NCI-H2029 (cell line): ENCODE measurements at regions not wholly inside any gene's neighbourhood (a gene's known extent, or its start where the extent isn't known, plus 50 kb on each side); places are given as distances from the start of the nearest gene placed in this dataset.

Source experiments
- DNase-seq: peaks from one replicate; lab custom pipeline; 2025; lab: John Stamatoyannopoulos, UW

DNA sequence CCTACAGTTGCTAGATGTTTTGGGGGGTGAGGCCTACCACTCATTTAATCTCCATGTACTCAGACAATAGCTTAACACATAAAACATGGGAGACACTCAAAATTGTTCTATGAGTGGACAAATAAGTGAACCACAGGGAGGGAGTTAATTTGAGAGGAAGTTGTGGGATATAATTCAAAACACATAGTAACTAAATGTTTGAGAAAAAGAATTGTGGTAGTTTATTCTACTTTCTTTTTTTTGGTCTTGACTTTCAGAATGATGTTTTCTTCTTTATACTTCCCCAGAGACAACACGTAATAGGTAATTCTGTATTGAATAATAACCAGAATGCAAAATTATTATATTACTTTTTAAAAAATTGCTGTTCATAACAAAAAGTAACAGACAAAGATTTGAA, 453.8 kb downstream of the RFPL4B start:
- no peak for DNase-seq

DNA sequence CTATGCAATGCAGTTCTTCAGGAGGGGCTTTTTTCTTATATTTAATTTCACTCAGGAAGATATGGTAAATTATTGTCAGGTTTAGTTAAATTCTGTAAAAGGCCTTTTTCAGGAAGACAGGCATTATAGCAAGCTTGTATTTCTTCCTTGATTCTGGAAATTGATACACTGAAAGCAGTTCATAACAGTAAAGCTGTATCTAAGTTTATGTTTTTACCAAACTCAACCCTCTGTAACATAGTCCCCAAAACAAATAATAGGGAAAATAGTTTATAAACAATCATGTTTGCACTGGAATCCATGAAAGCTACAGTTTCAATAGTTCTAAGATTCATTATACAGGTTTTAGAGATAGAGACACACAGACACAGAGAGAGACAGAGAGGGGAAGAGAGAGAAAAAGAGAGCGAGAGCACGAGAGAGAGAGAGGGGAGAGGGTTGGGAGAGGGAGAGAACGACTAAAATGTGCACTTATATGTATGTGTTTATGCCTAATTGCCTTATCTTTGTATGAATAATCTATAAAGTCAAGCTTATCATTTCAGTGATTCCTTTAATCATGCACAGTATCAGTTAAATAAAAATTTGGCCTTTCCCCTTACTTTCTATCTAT, 454.4 kb downstream of the RFPL4B start:
- DNase-seq, result no peak

- no peak for DNase-seq
These were observed 455.0 kb downstream of the RFPL4B start for GRCh38 chr6:112802144-112802543.

GRCh38 chr6:112804638-112805330, 457.7 kb downstream of the RFPL4B start:
- DNase-seq, result no peak

GRCh38 chr6:112806163-112806865, 459.2 kb downstream of the RFPL4B start:
- no peak for DNase-seq

DNA sequence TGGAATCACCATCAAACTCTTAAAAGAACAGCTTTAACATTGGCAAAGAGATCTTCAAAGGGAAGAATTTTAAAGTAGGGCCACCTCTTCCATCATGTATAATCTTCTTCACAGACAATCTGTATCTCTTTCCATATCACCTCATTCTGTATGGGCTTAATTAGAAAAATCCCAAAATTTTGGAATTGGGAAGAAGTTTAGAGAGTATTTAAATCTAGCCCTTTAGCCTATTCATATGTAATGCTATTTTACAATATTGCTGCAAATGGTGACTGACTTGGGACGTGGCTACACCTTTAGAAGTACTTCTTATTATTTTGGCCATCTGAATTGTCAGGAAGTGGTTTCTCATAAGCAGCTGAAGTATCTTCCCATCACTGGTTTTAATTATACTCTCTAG, 474.3 kb downstream of the RFPL4B start:
- no peak for DNase-seq

- no peak for DNase-seq
These were observed 475.6 kb downstream of the RFPL4B start for GRCh38 chr6:112822769-112823168.

DNA sequence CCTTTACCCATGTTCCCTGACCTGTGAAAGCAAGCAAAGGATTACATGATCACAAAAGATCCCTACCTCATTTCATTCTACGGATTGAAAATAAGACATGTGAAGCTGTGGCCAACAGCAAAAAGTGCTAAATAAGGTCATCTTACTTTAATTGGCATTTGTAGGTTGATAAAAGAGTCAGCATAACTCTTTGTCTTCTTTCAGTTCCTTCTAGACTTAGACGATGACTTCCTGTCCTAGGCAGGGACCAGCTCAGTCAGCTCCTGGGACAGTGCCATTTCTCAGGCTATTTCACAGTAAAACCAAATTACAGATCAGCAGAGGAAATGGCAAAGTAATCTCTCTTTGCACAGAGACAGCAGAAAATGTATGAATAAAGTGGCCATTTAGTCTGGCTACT, 480.7 kb downstream of the RFPL4B start:
- no peak for DNase-seq

GRCh38 chr6:112831022-112831421, 483.9 kb downstream of the RFPL4B start:
- no peak for DNase-seq

GRCh38 chr6:112833581-112834131, 486.5 kb downstream of the RFPL4B start:
- DNase-seq, result peak; percentile 53

- DNase-seq, result no peak
These were observed 487.9 kb downstream of the RFPL4B start for GRCh38 chr6:112835078-112835477.

- no peak for DNase-seq
These were observed 492.4 kb downstream of the RFPL4B start for GRCh38 chr6:112839525-112839961.

DNA sequence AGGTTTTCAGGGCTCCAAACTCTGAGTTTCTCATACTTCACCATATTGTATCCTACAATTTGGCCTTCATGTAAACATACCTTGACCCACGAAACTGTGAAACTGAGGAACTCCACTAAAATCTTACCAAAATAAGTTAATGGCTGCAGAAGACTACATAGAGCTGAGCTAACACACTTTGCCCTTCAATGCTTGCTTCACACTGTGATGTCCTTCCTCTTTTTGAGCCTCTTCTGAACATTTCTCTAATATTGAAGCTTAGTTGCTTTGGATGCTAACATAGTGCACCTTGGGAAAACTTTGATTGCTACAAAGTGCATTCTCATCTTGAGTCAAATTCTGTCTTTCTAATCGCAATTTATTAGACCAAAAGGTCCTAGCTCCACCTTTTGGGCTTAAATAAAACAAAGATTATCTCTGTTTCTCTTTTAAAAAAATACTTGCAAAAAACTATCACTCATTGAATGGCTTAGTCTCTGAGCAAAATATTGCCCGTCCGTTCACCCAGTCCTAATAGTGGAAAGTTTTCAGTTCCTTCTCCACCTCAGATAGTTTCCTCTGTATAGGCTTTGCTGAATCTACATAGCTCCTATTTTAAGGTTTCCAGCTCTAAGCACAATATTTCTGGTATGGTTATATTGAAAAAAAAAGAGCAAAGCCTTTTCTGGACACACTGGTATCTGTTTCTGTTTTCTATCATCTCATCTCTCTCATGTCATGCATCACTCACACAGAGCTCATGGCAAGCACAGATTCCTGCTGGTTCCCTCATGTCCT, 494.6 kb downstream of the RFPL4B start:
- DNase-seq, result no peak

DNA sequence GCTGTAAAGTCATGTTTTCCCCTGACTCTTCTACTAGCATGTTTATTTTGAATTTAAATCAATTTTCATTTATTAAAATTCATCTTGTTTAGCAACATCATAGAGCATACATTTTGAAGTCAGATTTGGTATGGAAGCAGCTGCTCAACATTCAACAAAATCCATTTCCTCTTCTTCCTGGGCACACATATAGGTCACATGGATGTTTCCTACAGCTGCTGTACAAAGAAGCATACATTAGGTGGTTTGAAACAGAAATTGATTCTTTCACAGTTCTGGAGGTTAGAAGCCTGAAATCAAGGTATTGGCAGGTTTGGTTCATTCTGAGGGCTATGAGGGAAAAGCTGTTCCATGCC, 495.2 kb downstream of the RFPL4B start:
- DNase-seq, result no peak

GRCh38 chr6:112846681-112847080, 499.6 kb downstream of the RFPL4B start:
- DNase-seq, result no peak

GRCh38 chr6:112851146-112851545, 504.0 kb downstream of the RFPL4B start:
- DNase-seq, result no peak

GRCh38 chr6:112853162-112853561, 506.0 kb downstream of the RFPL4B start:
- no peak for DNase-seq

DNA sequence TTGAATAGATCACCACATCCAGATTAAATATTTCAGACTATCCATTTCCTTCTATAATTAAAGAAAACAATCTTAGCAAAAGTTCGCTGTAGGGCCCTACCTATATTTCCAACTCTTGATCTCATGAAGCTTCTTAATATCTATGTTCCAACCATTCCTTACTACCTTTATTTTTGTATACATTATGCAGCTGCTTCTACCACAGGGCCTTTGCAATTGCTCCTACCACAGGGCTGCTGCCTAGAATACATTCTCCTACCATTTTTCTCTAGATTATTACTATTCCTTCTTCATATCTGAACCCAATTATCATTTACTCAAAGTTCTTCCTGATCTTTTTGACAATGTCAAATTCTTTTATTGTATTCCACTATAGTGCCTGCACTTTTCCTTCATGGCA, 516.6 kb downstream of the RFPL4B start:
- no peak for DNase-seq

- no peak for DNase-seq
These were observed 518.0 kb downstream of the RFPL4B start for GRCh38 chr6:112865131-112865530.

DNA sequence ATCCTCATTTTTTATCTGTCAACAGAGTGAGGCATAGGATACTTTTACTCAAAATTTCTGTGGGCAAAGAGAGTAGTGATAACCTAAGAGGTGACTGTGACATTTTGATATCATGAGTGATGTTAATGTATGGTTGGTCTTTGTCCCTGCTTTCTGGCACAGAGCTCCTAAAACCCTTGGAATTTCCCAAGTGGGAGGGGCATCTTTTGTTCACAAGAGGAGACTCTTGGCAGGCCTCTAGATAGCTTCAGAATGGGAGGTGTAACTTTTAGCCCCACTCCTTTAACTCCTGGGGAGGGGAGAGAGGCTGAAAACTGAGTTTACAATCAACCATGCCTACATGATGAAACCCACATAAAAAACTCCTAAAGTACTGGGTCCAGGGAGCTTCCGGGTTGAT, 527.8 kb downstream of the RFPL4B start:
- no peak for DNase-seq

GRCh38 chr6:112877134-112878100, 530.3 kb downstream of the RFPL4B start:
- DNase-seq, result no peak
